ENCODE measurements at regions not wholly inside any gene's neighbourhood (a gene's known extent, or its start where the extent isn't known, plus 50 kb on each side); places are given as distances from the start of the nearest gene placed in this dataset.
"Not testable (repeated sequence)": the region's sequence is repeated elsewhere in the genome, so short reads cannot be mapped to it uniquely, and the experiment has no call there.

GRCh38 chr9:19885608-19886007 lies 96.8 kb upstream of the SLC24A2 start:
- DNase-seq (ENCODE audit: low spot score, unreplicated experiment), result no peak
- Mint-ChIP-seq H3K27me3 (no peaks in the 10 kb centered on the region), H3K4me1 (ENCODE audit: low read depth) (no peaks in the 10 kb centered on the region), H3K9me3 (ENCODE audit: low read depth) (no peaks in the 10 kb centered on the region), H3K36me3 (ENCODE audit: insufficient read depth) (no peaks in the 10 kb centered on the region), H3K4me3 (ENCODE audit: low read depth) (no peak overlapping the region), H3K27ac (no peak overlapping the region)
- no peak for TF ChIP-seq CTCF (IDR thresholded peaks at IDR 0.05; ENCODE audit: unreplicated experiment)

GRCh38 chr9:19879062-19879461 lies 90.2 kb upstream of the SLC24A2 start:
- no peaks in the 10 kb centered on the region for H3K4me1 Mint-ChIP-seq (ENCODE audit: low read depth)
- no peak for TF ChIP-seq CTCF (IDR thresholded peaks at IDR 0.05; ENCODE audit: unreplicated experiment)
- no peaks in the 10 kb centered on the region for H3K36me3 Mint-ChIP-seq (ENCODE audit: insufficient read depth)
- no peak overlapping the region for H3K27ac Mint-ChIP-seq
- H3K9me3 Mint-ChIP-seq (ENCODE audit: low read depth), result peaks cover 3% of the 10 kb centered on the region
- no peak overlapping the region for H3K4me3 Mint-ChIP-seq (ENCODE audit: low read depth)
- DNase-seq (ENCODE audit: low spot score, unreplicated experiment), result no peak
- no peaks in the 10 kb centered on the region for H3K27me3 Mint-ChIP-seq

- Mint-ChIP-seq H3K27ac (no peak overlapping the region), H3K4me1 (ENCODE audit: low read depth) (no peaks in the 10 kb centered on the region), H3K4me3 (ENCODE audit: low read depth) (no peak overlapping the region), H3K9me3 (ENCODE audit: low read depth) (peaks cover 3% of the 10 kb centered on the region), H3K27me3 (no peaks in the 10 kb centered on the region), H3K36me3 (ENCODE audit: insufficient read depth) (no peaks in the 10 kb centered on the region)
- no peak for DNase-seq (ENCODE audit: low spot score, unreplicated experiment)
- no peak for TF ChIP-seq CTCF (IDR thresholded peaks at IDR 0.05; ENCODE audit: unreplicated experiment)
These were observed 87.9 kb upstream of the SLC24A2 start for GRCh38 chr9:19876569-19877316.

GRCh38 chr9:19875291-19875920 lies 86.6 kb upstream of the SLC24A2 start:
- no peaks in the 10 kb centered on the region for H3K4me1 Mint-ChIP-seq (ENCODE audit: low read depth)
- no peak overlapping the region for H3K27ac Mint-ChIP-seq
- H3K27me3 Mint-ChIP-seq, result no peaks in the 10 kb centered on the region
- no peak overlapping the region for H3K4me3 Mint-ChIP-seq (ENCODE audit: low read depth)
- no peak for DNase-seq (ENCODE audit: low spot score, unreplicated experiment)
- peaks cover 7% of the 10 kb centered on the region for H3K9me3 Mint-ChIP-seq (ENCODE audit: low read depth)
- no peaks in the 10 kb centered on the region for H3K36me3 Mint-ChIP-seq (ENCODE audit: insufficient read depth)
- TF ChIP-seq CTCF (IDR thresholded peaks at IDR 0.05; ENCODE audit: unreplicated experiment), result no peak

GRCh38 chr9:19873188-19873587 lies 84.4 kb upstream of the SLC24A2 start:
- H3K36me3 Mint-ChIP-seq (ENCODE audit: insufficient read depth); H3K27me3 Mint-ChIP-seq; H3K4me1 Mint-ChIP-seq (ENCODE audit: low read depth); H3K27ac Mint-ChIP-seq; DNase-seq (ENCODE audit: low spot score, unreplicated experiment); H3K9me3 Mint-ChIP-seq (ENCODE audit: low read depth); H3K4me3 Mint-ChIP-seq (ENCODE audit: low read depth): not testable (repeated sequence)

GRCh38 chr9:19870988-19871387 lies 82.2 kb upstream of the SLC24A2 start:
- Mint-ChIP-seq H3K36me3 (ENCODE audit: insufficient read depth) (no peaks in the 10 kb centered on the region), H3K9me3 (ENCODE audit: low read depth) (peaks cover 12% of the 10 kb centered on the region), H3K4me3 (ENCODE audit: low read depth) (no peak overlapping the region), H3K27ac (no peak overlapping the region), H3K27me3 (no peaks in the 10 kb centered on the region), H3K4me1 (ENCODE audit: low read depth) (no peaks in the 10 kb centered on the region)
- no peak for TF ChIP-seq CTCF (IDR thresholded peaks at IDR 0.05; ENCODE audit: unreplicated experiment)
- no peak for DNase-seq (ENCODE audit: low spot score, unreplicated experiment)
